NCI-H1930 (cell line): ENCODE measurements at regions not wholly inside any gene's neighbourhood (a gene's known extent, or its start where the extent isn't known, plus 50 kb on each side); places are given as distances from the start of the nearest gene placed in this dataset.
"Not testable (repeated sequence)": the region's sequence is repeated elsewhere in the genome, so short reads cannot be mapped to it uniquely, and the experiment has no call there.

Experiments used
- DNase-seq, 2 experiments: peaks; one replicate each; lab custom pipeline; 2025; lab: John Stamatoyannopoulos, UW

- no peak for DNase-seq
Observed at GRCh38 chr14:88064841-88065240, 59.9 kb downstream of the GPR65 start.

- DNase-seq = no peak
Observed at GRCh38 chr14:88069677-88070076, 64.7 kb downstream of the GPR65 start.

- DNase-seq = no peak
Observed at GRCh38 chr14:88075269-88075981, 70.5 kb downstream of the GPR65 start.

GRCh38 chr14:88078525-88078924 lies 73.6 kb downstream of the GPR65 start:
- peak in 1 of 2 experiments; percentile 14 for DNase-seq

GRCh38 chr14:88079624-88080023 lies 74.7 kb downstream of the GPR65 start:
- peak; percentile 90 to 92 for DNase-seq

- no peak for DNase-seq
Observed at GRCh38 chr14:88085736-88086135, 80.8 kb downstream of the GPR65 start.

- DNase-seq = no peak
Observed at GRCh38 chr14:88089445-88089844, 84.5 kb downstream of the GPR65 start.

GRCh38 chr14:88092529-88092928 lies 87.6 kb downstream of the GPR65 start:
- DNase-seq = no peak

- DNase-seq = no peak
Observed at GRCh38 chr14:88095791-88096190, 90.9 kb downstream of the GPR65 start.

GRCh38 chr14:88098163-88098562 lies 93.2 kb downstream of the GPR65 start:
- DNase-seq = peak in 1 of 2 experiments; percentile 13

- no peak for DNase-seq
Observed at GRCh38 chr14:88104710-88105109, 99.8 kb downstream of the GPR65 start.

- DNase-seq = no peak
Observed at GRCh38 chr14:88106377-88106776, 101.4 kb downstream of the GPR65 start.

GRCh38 chr14:88127669-88128068 lies 122.7 kb downstream of the GPR65 start:
- not testable (repeated sequence) for DNase-seq

- no peak for DNase-seq
Observed at GRCh38 chr14:88128816-88129215, 123.9 kb downstream of the GPR65 start.

- no peak for DNase-seq
Observed at GRCh38 chr14:88129306-88130056, 124.5 kb downstream of the GPR65 start.

- DNase-seq = no peak
Observed at GRCh38 chr14:88130057-88130432, 125.1 kb downstream of the GPR65 start.
